ENCODE measurements at regions not wholly inside any gene's neighbourhood (a gene's known extent, or its start where the extent isn't known, plus 50 kb on each side); places are given as distances from the start of the nearest gene placed in this dataset.

- no peak for TF ChIP-seq POLR2A (IDR thresholded peaks at IDR 0.05; ENCODE audit: low read depth, low read length)
- no peak for TF ChIP-seq POLR2AphosphoS5 (IDR thresholded peaks at IDR 0.05; ENCODE audit: low read depth, low read length)
- TF ChIP-seq TAF1 (IDR thresholded peaks at IDR 0.05; ENCODE audit: low read depth, low read length) = no peak
Observed at GRCh38 chr12:87660291-87660690, 368.9 kb downstream of the C12orf50 start.

Data from GM12891 (cell line).